Endothelial cell of umbilical vein (primary cell): ENCODE measurements at regions not wholly inside any gene's neighbourhood (a gene's known extent, or its start where the extent isn't known, plus 50 kb on each side); places are given as distances from the start of the nearest gene placed in this dataset.

Experiments
- BruUV-seq: library from RNA; stranded (reverse); fragments of 400-500 nt; replicated peaks from 2 replicates; lab custom pipeline; 2021; lab: Mats Ljungman, UMichigan
- CTCF ChIA-PET: fragments of 300-600, 350-600 bp; sonication (Branson Sonifier 250); formaldehyde crosslinking; loops from one replicate; lab custom pipeline; 2021; ENCODE audit warnings: antibody characterized with exemption, inconsistent platforms; lab: Charles Lee
- POLR2A ChIA-PET: fragments of 300-600, 350-600 bp; sonication (Branson Sonifier 250); formaldehyde crosslinking; loops from one replicate; lab custom pipeline; 2021; ENCODE audit warnings: antibody characterized with exemption, inconsistent platforms; lab: Charles Lee
- DNase-seq: peaks from one replicate; pipeline ENCODE4 v3.0.0-alpha.2; 2011; ENCODE audit warnings: low read depth, low spot score
- FAIRE-seq: peaks from 2 replicates; lab custom pipeline; 2011; peaks lifted over from hg19 to GRCh38; lab: Jason Lieb, UNC
- H2AFZ ChIP-seq: 2 replicates; pipeline ENCODE4 v1.6.0; 2012; ENCODE audit warnings: low read depth, low read length, control low read depth, inconsistent platforms
- H3K27ac ChIP-seq: 2 replicates; pipeline ENCODE4 v1.5.1; 2011; ENCODE audit warnings: low read depth, mild to moderate bottlenecking, control low read depth, low read length, moderate library complexity; ENCODE audit not compliant: insufficient read depth
- H3K27me3 ChIP-seq, 2 experiments: 2 replicates each; pipeline versions ENCODE4 v1.6.0 to v1.6.1; 2011; ENCODE audit warnings: low read length in 2 of 2, mixed read lengths in 1 of 2; ENCODE audit not compliant: control insufficient read depth in 2 of 2, insufficient read depth in 2 of 2
- H3K36me3 ChIP-seq, 2 experiments: 2 replicates in 1 of 2; 3 replicates in 1 of 2; pipeline ENCODE4 v1.5.1; 2011; ENCODE audit warnings: low read length in 2 of 2, mild to moderate bottlenecking in 1 of 2, moderate library complexity in 1 of 2; ENCODE audit not compliant: control insufficient read depth in 2 of 2, insufficient read depth in 2 of 2; ENCODE audit errors: extremely low read depth in 1 of 2
- H3K4me1 ChIP-seq: 3 replicates; pipeline ENCODE4 v1.5.1; 2011; ENCODE audit warnings: mild to moderate bottlenecking, low read length; ENCODE audit not compliant: control insufficient read depth, insufficient read depth; ENCODE audit errors: extremely low read depth
- H3K4me2 ChIP-seq: 2 replicates; pipeline ENCODE4 v1.6.1; 2011; ENCODE audit warnings: low read length, control low read depth, mixed read lengths; ENCODE audit not compliant: insufficient read depth
- H3K4me3 ChIP-seq, 3 experiments: fragments of 200-600 bp in 1 of 3; sonication (generic), shearing (Covaris generic) in 1 of 3; replicated peaks in 1 of 3; 2 replicates each; pipeline ENCODE4 v1.5.1; 2011 to 2016; ENCODE audit warnings: control low read depth in 3 of 3, low read length in 3 of 3, mild to moderate bottlenecking in 2 of 3, inconsistent platforms in 1 of 3, low read depth in 1 of 3, moderate library complexity in 1 of 3; ENCODE audit not compliant: insufficient read depth in 1 of 3
- H3K79me2 ChIP-seq: 2 replicates; pipeline ENCODE4 v1.6.0; 2012; ENCODE audit warnings: low read length, inconsistent platforms; ENCODE audit not compliant: control insufficient read depth, insufficient read depth
- H3K9ac ChIP-seq: replicated peaks from 2 replicates; pipeline ENCODE3; 2011; ENCODE audit warnings: low read length, control low read depth; ENCODE audit not compliant: insufficient read depth; ENCODE audit errors: extremely low read depth
- H3K9me1 ChIP-seq: replicated peaks from 3 replicates; pipeline ENCODE4 v1.6.0; 2011; ENCODE audit warnings: mild to moderate bottlenecking, low read length; ENCODE audit not compliant: control insufficient read depth, insufficient read depth; ENCODE audit errors: extremely low read depth
- H3K9me3 ChIP-seq: replicated peaks from 2 replicates; pipeline ENCODE4 v1.5.1; 2012; ENCODE audit warnings: low read length, inconsistent platforms; ENCODE audit not compliant: control insufficient read depth, insufficient read depth
- H4K20me1 ChIP-seq: replicated peaks from 2 replicates; pipeline ENCODE3; 2011; ENCODE audit warnings: mild to moderate bottlenecking, low read length; ENCODE audit not compliant: control insufficient read depth, insufficient read depth; ENCODE audit errors: extremely low read depth
- EZH2 ChIP-seq: IDR thresholded peaks from 2 replicates; pipeline ENCODE4 v1.6.1; 2012; ENCODE audit warnings: borderline replicate concordance, low read depth, mild to moderate bottlenecking, moderate library complexity, low read length, inconsistent platforms; ENCODE audit not compliant: severe bottlenecking
- FOS ChIP-seq: IDR thresholded peaks from 2 replicates; pipeline ENCODE4 v1.6.1; 2011; ENCODE audit warnings: mild to moderate bottlenecking, low read length, moderate library complexity, borderline replicate concordance; ENCODE audit not compliant: insufficient read depth
- GATA2 ChIP-seq: IDR thresholded peaks from 2 replicates; pipeline ENCODE4 v1.7.0; 2011; ENCODE audit warnings: low read depth, mild to moderate bottlenecking, moderate library complexity, mixed read lengths, low read length; ENCODE audit not compliant: insufficient read length, insufficient read depth
- JUN ChIP-seq: IDR thresholded peaks from 2 replicates; pipeline ENCODE4 v1.6.1; 2011; ENCODE audit warnings: borderline replicate concordance, low read depth; ENCODE audit not compliant: insufficient read length, insufficient read depth
- MAX ChIP-seq: IDR thresholded peaks from 2 replicates; pipeline ENCODE4 v1.6.1; 2011; ENCODE audit not compliant: insufficient read depth, insufficient read length
- MYC ChIP-seq: IDR thresholded peaks from one replicate; pipeline ENCODE4 v1.6.1; 2011; ENCODE audit warnings: mild to moderate bottlenecking, low read depth, low read length
- POLR2A ChIP-seq: IDR thresholded peaks from 2 replicates; pipeline ENCODE4 v1.6.1; 2012; ENCODE audit warnings: low read depth, mild to moderate bottlenecking, control low read depth, low read length
- POLR2AphosphoS5 ChIP-seq: IDR thresholded peaks from 2 replicates; pipeline ENCODE4 v1.6.1; 2012; ENCODE audit warnings: low read depth, mild to moderate bottlenecking, control low read depth, low read length, moderate library complexity; ENCODE audit not compliant: insufficient read depth
- dilution Hi-C: fragments of 300-500 bp; cut with MboI; formaldehyde crosslinking; loops from one replicate; pipeline ENCODE4 v1.15.0; 2019; ENCODE audit warnings: low sequenced_read_pairs; ENCODE audit not compliant: extremely low pct_ligation_motif_present
- intact Hi-C: fragments of 100-400 bp; cut with micrococcal nuclease; formaldehyde crosslinking; loops from one replicate; pipeline ENCODE4 v1.10.0; 2022
- TF ChIP-seq, protein P1 (sequence below), 2 donors: IDR thresholded peaks; 1 replicate in 1 of 2; 2 replicates in 1 of 2; pipeline ENCODE4 v1.5.1; 2011; ENCODE audit warnings: low read length in 2 of 2, mild to moderate bottlenecking in 2 of 2, moderate library complexity in 2 of 2, control low read depth in 1 of 2, inconsistent platforms in 1 of 2, low read depth in 1 of 2; ENCODE audit not compliant: insufficient read depth in 1 of 2; ENCODE audit errors: extremely low read depth in 1 of 2

DNA sequence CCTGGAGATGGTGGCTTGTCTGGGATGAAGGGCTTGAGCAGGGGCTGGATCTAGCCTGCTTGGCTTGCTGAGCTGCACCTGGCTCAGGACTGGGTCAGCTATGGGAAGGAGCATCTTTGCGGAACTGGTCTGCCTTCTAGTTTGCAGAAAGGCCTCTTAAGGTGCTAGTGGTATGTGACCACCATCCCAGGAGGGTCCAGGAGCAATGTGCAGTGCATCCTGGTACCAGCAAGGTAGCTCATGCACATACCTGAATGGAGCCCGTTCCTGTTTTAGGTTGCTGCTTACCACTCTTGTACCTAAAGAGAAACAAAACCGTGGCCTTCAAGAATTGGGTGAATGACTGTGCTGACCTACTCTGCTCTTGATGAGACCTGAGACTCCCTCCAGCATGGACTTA, 118.6 kb upstream of the PELI1 start:
- intact Hi-C loops, result loop anchor here (1.0 to 2.0 kb wide), 8 partner anchors 14 to 210 kb away; partner anchors contain the start of gene PELI1
- POLR2A ChIA-PET, result interaction anchor here (1.1 kb wide), 1 partner anchor 198 kb away, joined by 14 read pairs; no protein-coding TSS in a partner anchor
- H2AFZ ChIP-seq, result no peak overlapping the region
- no peaks in the 10 kb centered on the region for H3K79me2 ChIP-seq
- H3K4me2 ChIP-seq, result peak overlapping the region; percentile 87
- H3K4me3 ChIP-seq, result peak overlapping the region in 1 of 3 experiments; percentile 0
- peak overlapping the region; percentile 78 for H3K9ac ChIP-seq
- TF ChIP-seq EZH2 (no peak), POLR2A (peak; percentile 8)
- peak overlapping the region; percentile 99 for H3K27ac ChIP-seq
- no peaks in the 10 kb centered on the region for H3K9me1 ChIP-seq
- H3K36me3 ChIP-seq, result no peaks in the 10 kb centered on the region
- BruUV-seq, result TSS peak; percentile 66
- no peaks in the 10 kb centered on the region for H3K27me3 ChIP-seq
- CTCF ChIA-PET, result interaction anchor here (0.9 to 2.5 kb wide), 10 partner anchors 11 to 214 kb away, joined by 3 to 16 read pairs (median 6); no protein-coding TSS in a partner anchor
- DNase-seq (no peak), FAIRE-seq (peak; percentile 8)
- dilution Hi-C loops, result no loop called here
- no peaks in the 10 kb centered on the region for H3K9me3 ChIP-seq
- H4K20me1 ChIP-seq, result no peaks in the 10 kb centered on the region
- peaks cover 57% of the 10 kb centered on the region for H3K4me1 ChIP-seq

DNA sequence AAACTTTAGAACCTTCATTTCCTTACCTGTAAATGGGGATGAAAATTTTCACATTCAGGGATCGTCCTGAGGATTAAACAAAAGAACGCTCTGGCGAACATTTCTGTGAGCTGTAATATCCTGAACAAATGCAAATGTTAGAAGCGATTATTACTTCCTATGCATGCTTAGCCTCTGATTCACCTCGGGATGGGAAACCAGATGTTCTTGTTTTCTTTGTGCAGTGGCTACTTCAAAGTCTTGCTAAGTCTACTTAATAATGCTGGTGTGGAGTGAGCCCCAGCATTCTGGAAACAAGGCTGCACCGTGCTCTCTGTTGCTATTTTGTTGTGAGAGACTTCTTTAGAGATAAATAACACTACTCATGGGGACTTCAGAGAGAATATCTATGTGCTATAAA, 119.1 kb upstream of the PELI1 start:
- intact Hi-C loops, result loop anchor here (1.0 to 2.0 kb wide), 8 partner anchors 13 to 211 kb away; partner anchors contain the start of gene PELI1
- Histone ChIP-seq H3K9me3 (no peaks in the 10 kb centered on the region), H2AFZ (no peak overlapping the region), H3K79me2 (no peaks in the 10 kb centered on the region), H3K4me3 (peak overlapping the region in 1 of 3 experiments; percentile 0), H4K20me1 (no peaks in the 10 kb centered on the region), H3K4me1 (peaks cover 62% of the 10 kb centered on the region), H3K36me3 (no peaks in the 10 kb centered on the region), H3K27me3 (no peaks in the 10 kb centered on the region), H3K27ac (peak overlapping the region; percentile 99), H3K4me2 (peak overlapping the region; percentile 87), H3K9ac (peak overlapping the region; percentile 78), H3K9me1 (no peaks in the 10 kb centered on the region)
- DNase-seq (peak; percentile 91), FAIRE-seq (peak; percentile 92)
- dilution Hi-C loops, result no loop called here
- ChIA-PET POLR2A (no interaction called here), CTCF (interaction anchor here (1.5 to 2.5 kb wide), 6 partner anchors 10 to 214 kb away, joined by 4 to 15 read pairs (median 6); no protein-coding TSS in a partner anchor)
- BruUV-seq, result no TSS peak
- TF ChIP-seq MYC (no peak), EZH2 (no peak), POLR2AphosphoS5 (peak; percentile 89), JUN (peak; percentile 94), MAX (no peak), FOS (peak; percentile 86), POLR2A (no peak), GATA2 (peak; percentile 45)
- TF ChIP-seq, protein P1, sequence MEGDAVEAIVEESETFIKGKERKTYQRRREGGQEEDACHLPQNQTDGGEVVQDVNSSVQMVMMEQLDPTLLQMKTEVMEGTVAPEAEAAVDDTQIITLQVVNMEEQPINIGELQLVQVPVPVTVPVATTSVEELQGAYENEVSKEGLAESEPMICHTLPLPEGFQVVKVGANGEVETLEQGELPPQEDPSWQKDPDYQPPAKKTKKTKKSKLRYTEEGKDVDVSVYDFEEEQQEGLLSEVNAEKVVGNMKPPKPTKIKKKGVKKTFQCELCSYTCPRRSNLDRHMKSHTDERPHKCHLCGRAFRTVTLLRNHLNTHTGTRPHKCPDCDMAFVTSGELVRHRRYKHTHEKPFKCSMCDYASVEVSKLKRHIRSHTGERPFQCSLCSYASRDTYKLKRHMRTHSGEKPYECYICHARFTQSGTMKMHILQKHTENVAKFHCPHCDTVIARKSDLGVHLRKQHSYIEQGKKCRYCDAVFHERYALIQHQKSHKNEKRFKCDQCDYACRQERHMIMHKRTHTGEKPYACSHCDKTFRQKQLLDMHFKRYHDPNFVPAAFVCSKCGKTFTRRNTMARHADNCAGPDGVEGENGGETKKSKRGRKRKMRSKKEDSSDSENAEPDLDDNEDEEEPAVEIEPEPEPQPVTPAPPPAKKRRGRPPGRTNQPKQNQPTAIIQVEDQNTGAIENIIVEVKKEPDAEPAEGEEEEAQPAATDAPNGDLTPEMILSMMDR (IDR thresholded peaks at IDR 0.05; ENCODE audit: extremely low read depth in 1 of 2, insufficient read depth in 1 of 2, low read depth in 1 of 2, low read length in 2 of 2), result no peak
